Rectal smooth muscle tissue (tissue), 1 donor: ENCODE measurements at regions not wholly inside any gene's neighbourhood (a gene's known extent, or its start where the extent isn't known, plus 50 kb on each side); places are given as distances from the start of the nearest gene placed in this dataset.

Source experiments
- H3K27ac ChIP-seq: one replicate; pipeline ENCODE4 v1.7.0; 2013; ENCODE audit warnings: low read depth, low read length, inconsistent platforms
- H3K27me3 ChIP-seq: one replicate; pipeline ENCODE4 v1.7.0; 2013; ENCODE audit warnings: low read length; ENCODE audit not compliant: control insufficient read depth, insufficient read depth
- H3K36me3 ChIP-seq: one replicate; pipeline ENCODE4 v1.7.0; 2013; ENCODE audit warnings: low read length; ENCODE audit not compliant: control insufficient read depth, insufficient read depth
- H3K4me1 ChIP-seq: one replicate; pipeline ENCODE4 v1.7.0; 2013; ENCODE audit warnings: low read length; ENCODE audit not compliant: control insufficient read depth, insufficient read depth
- H3K4me3 ChIP-seq: one replicate; pipeline ENCODE4 v1.7.0; 2013; ENCODE audit warnings: low read length
- H3K9ac ChIP-seq: one replicate; pipeline ENCODE4 v1.7.0; 2013; ENCODE audit warnings: low read length

- no peak overlapping the region for H3K27ac ChIP-seq
- no peaks in the 10 kb centered on the region for H3K4me1 ChIP-seq
- no peaks in the 10 kb centered on the region for H3K36me3 ChIP-seq
- H3K27me3 ChIP-seq, result no peaks in the 10 kb centered on the region
- H3K4me3 ChIP-seq, result no peak overlapping the region
- H3K9ac ChIP-seq, result no peak overlapping the region
These were observed 50.6 kb upstream of the GNAO1 start for GRCh38 chr16:56140645-56141044.

- Histone ChIP-seq H3K4me3 (no peak overlapping the region), H3K27ac (no peak overlapping the region), H3K36me3 (no peaks in the 10 kb centered on the region), H3K4me1 (no peaks in the 10 kb centered on the region), H3K9ac (no peak overlapping the region), H3K27me3 (no peaks in the 10 kb centered on the region)
These were observed 54.0 kb upstream of the GNAO1 start for GRCh38 chr16:56137269-56137668.

- no peaks in the 10 kb centered on the region for H3K27me3 ChIP-seq
- no peaks in the 10 kb centered on the region for H3K36me3 ChIP-seq
- no peaks in the 10 kb centered on the region for H3K4me1 ChIP-seq
- no peak overlapping the region for H3K27ac ChIP-seq
- no peak overlapping the region for H3K9ac ChIP-seq
- no peak overlapping the region for H3K4me3 ChIP-seq
These were observed 55.0 kb upstream of the GNAO1 start for GRCh38 chr16:56136256-56136655.

- Histone ChIP-seq H3K27me3 (no peaks in the 10 kb centered on the region), H3K36me3 (no peaks in the 10 kb centered on the region), H3K9ac (no peak overlapping the region), H3K27ac (no peak overlapping the region), H3K4me1 (no peaks in the 10 kb centered on the region), H3K4me3 (no peak overlapping the region)
These were observed 56.5 kb upstream of the GNAO1 start for GRCh38 chr16:56134790-56135189.

- Histone ChIP-seq H3K36me3 (no peaks in the 10 kb centered on the region), H3K4me3 (no peak overlapping the region), H3K27ac (no peak overlapping the region), H3K27me3 (no peaks in the 10 kb centered on the region), H3K4me1 (no peaks in the 10 kb centered on the region), H3K9ac (no peak overlapping the region)
These were observed 65.4 kb upstream of the GNAO1 start for GRCh38 chr16:56125922-56126321.

- Histone ChIP-seq H3K4me3 (no peak overlapping the region), H3K36me3 (no peaks in the 10 kb centered on the region), H3K27me3 (no peaks in the 10 kb centered on the region), H3K9ac (no peak overlapping the region), H3K27ac (no peak overlapping the region), H3K4me1 (no peaks in the 10 kb centered on the region)
These were observed 69.0 kb upstream of the GNAO1 start for GRCh38 chr16:56122251-56122650.

GRCh38 chr16:56121156-56121500 is 70.2 kb upstream of the GNAO1 start:
- H3K4me1 ChIP-seq, result no peaks in the 10 kb centered on the region
- no peak overlapping the region for H3K27ac ChIP-seq
- H3K36me3 ChIP-seq, result no peaks in the 10 kb centered on the region
- H3K27me3 ChIP-seq, result no peaks in the 10 kb centered on the region
- no peak overlapping the region for H3K9ac ChIP-seq
- no peak overlapping the region for H3K4me3 ChIP-seq

- Histone ChIP-seq H3K27me3 (no peaks in the 10 kb centered on the region), H3K4me1 (no peaks in the 10 kb centered on the region), H3K9ac (no peak overlapping the region), H3K4me3 (no peak overlapping the region), H3K36me3 (no peaks in the 10 kb centered on the region), H3K27ac (no peak overlapping the region)
These were observed 70.7 kb upstream of the GNAO1 start for GRCh38 chr16:56120447-56121155.

GRCh38 chr16:56119133-56119532 is 72.2 kb upstream of the GNAO1 start:
- Histone ChIP-seq H3K27ac (no peak overlapping the region), H3K4me1 (no peaks in the 10 kb centered on the region), H3K4me3 (no peak overlapping the region), H3K36me3 (no peaks in the 10 kb centered on the region), H3K27me3 (no peaks in the 10 kb centered on the region), H3K9ac (no peak overlapping the region)

GRCh38 chr16:56116577-56116964 is 74.7 kb upstream of the GNAO1 start:
- Histone ChIP-seq H3K27me3 (no peaks in the 10 kb centered on the region), H3K36me3 (no peaks in the 10 kb centered on the region), H3K4me1 (no peaks in the 10 kb centered on the region), H3K9ac (no peak overlapping the region), H3K4me3 (no peak overlapping the region), H3K27ac (no peak overlapping the region)

- Histone ChIP-seq H3K27ac (no peak overlapping the region), H3K27me3 (no peaks in the 10 kb centered on the region), H3K4me1 (no peaks in the 10 kb centered on the region), H3K9ac (no peak overlapping the region), H3K4me3 (no peak overlapping the region), H3K36me3 (no peaks in the 10 kb centered on the region)
These were observed 75.3 kb upstream of the GNAO1 start for GRCh38 chr16:56115817-56116576.

GRCh38 chr16:56113223-56113622 is 78.1 kb upstream of the GNAO1 start:
- Histone ChIP-seq H3K4me1 (no peaks in the 10 kb centered on the region), H3K27ac (no peak overlapping the region), H3K27me3 (no peaks in the 10 kb centered on the region), H3K36me3 (no peaks in the 10 kb centered on the region), H3K9ac (no peak overlapping the region), H3K4me3 (no peak overlapping the region)

- H3K36me3 ChIP-seq, result no peaks in the 10 kb centered on the region
- no peak overlapping the region for H3K27ac ChIP-seq
- no peak overlapping the region for H3K9ac ChIP-seq
- no peaks in the 10 kb centered on the region for H3K4me1 ChIP-seq
- no peaks in the 10 kb centered on the region for H3K27me3 ChIP-seq
- H3K4me3 ChIP-seq, result no peak overlapping the region
These were observed 80.2 kb upstream of the GNAO1 start for GRCh38 chr16:56111100-56111499.
